ENCODE measurements at regions not wholly inside any gene's neighbourhood (a gene's known extent, or its start where the extent isn't known, plus 50 kb on each side); places are given as distances from the start of the nearest gene placed in this dataset.
A peak's percentile ranks its signal among the peaks of the same experiment; 100 is the strongest.

DNA sequence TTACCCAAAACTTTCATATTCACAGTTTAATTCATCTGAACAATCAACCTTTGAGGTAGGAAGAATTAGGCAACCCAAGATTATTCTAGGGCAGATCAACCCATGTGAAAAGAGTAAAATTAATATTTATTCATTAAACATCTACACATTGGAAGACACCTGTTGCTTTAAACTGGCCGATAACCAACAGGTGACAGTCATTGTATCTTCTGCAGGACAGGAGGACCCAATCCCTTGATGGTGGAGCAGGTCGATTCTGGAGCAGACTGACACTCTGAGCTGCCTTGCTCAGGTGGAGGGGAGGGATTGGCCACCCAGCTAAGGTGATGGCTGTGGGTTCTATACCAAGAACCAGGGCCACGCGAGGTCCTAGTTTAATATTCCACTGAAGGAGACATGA lies 230.3 kb downstream of the OSR1 start:
- TF ChIP-seq CTCF (IDR thresholded peaks at IDR 0.05; ENCODE audit: low read depth, low read length): no peak
- H3K4me3 ChIP-seq (ENCODE audit: low read depth, low read length): no peak overlapping the region

DNA sequence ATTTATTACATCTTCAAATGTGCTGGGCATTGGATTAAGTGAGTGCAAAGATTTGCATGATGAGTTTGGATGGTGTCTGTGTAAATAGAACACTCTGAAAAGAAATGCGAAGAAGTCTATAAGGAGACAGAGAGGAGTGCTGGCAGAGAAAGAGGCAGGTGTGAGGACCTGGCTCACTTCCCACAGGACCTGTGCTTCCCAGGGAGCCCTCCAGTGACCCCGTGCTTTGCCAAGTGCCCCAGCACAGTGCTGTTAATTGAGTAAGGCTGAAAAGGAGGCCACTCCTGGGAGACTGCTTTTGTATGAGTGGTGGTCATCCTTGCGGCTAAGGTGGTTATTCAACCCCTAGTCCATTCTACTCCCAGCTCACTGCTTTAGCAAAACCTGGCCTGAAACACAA lies 230.8 kb downstream of the OSR1 start:
- TF ChIP-seq CTCF (IDR thresholded peaks at IDR 0.05; ENCODE audit: low read depth, low read length): no peak
- H3K4me3 ChIP-seq (ENCODE audit: low read depth, low read length): no peak overlapping the region

DNA sequence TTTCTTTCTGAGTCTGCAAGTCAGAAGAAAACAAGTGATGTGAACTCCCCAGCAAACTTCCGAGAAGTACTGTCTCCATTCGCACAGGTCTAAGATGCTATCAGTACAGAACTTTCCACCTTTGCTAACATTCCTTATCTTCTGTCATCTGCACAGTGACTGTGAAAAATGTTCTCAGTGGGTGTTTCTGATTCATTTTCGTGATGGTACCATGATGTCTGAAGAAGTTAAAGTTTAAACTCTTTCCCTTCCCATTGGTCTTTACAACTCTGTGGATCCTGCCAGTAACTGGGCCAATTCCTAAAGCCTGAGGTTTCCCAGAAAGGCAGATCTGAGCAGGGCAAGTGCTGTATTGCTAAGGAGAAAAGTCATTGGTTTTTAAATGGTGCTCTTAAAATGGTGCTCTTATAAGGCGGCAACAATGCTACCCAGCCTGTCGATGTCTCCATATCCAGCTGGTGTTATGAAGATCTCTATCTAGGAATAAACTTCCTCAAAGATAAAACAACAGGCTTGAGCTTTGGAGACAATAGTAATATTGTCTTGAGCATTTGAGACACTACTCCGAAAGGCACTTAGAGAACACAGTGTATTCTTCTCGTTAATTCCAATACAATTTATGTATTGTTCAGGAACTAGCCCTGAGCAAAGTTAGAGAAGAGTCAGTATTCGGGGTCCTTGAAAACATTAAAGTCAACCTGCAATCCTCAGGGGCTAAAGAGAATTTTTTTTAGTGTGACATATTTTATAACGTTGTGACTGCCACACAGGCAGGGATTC lies 232.3 kb downstream of the OSR1 start:
- no peak overlapping the region for H3K4me3 ChIP-seq (ENCODE audit: low read depth, low read length)
- no peak for TF ChIP-seq CTCF (IDR thresholded peaks at IDR 0.05; ENCODE audit: low read depth, low read length)

DNA sequence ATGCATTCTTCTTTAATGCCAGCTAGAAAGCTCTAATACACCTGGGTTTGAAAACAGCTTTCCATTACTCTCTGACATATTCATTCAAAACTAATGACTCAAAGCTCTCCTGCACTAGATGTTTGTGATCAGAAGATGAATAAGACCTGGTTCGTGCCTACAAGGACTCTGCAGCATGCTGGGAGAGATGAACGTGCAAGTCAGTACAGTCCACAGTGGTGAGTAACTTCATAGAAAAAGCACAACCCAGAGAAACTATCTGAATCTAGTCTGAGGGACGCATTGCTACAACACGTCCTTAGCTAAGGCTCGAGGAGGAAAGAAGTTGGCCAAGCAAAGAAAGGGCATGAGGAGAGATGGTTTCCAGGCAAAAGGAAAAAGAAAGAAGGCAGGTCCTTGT lies 234.3 kb downstream of the OSR1 start:
- H3K4me3 ChIP-seq (ENCODE audit: low read depth, low read length): no peak overlapping the region
- TF ChIP-seq CTCF (IDR thresholded peaks at IDR 0.05; ENCODE audit: low read depth, low read length): no peak

GRCh38 chr2:19123556-19123955 lies 234.9 kb downstream of the OSR1 start:
- no peak for TF ChIP-seq CTCF (IDR thresholded peaks at IDR 0.05; ENCODE audit: low read depth, low read length)
- no peak overlapping the region for H3K4me3 ChIP-seq (ENCODE audit: low read depth, low read length)

- no peak overlapping the region for H3K4me3 ChIP-seq (ENCODE audit: low read depth, low read length)
- no peak for TF ChIP-seq CTCF (IDR thresholded peaks at IDR 0.05; ENCODE audit: low read depth, low read length)
Measured at GRCh38 chr2:19122220-19122619, 236.2 kb downstream of the OSR1 start.

DNA sequence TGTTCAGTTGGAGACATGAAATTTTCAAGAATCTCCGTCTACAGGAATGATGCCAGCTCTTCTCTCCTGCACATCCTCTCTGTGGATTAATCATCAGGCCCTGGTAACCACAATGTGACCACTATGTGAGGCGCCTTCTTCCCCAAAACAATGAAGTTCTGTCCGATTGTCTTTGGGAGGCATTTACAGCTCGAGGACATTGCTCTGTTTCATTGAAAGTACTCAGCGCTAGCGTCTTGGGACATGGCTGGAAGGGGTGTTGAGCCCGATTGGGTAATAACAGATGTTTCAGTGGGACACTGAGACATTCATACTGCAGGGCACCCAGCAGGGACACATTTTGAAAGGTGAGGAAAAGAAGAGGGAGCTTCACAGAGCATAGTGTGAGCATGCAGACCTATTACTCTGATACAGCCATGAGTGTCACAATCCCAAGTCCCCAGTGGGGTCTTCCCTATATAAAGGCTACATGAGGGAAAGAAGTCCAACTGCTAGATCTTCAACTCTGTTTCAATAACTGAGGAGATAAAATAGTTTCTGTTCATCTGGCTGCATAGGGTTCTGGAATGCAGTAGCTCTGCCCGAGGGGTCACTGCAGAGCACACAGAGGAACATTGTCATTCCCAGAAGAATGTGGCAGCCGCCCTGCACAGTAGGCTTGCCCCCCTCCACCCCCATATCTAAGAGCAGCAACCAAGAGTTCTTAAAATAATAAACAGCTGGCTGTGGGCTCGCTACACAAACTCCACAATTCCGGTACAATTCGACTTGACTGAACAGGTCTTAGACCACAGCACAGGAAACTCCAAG lies 237.3 kb downstream of the OSR1 start:
- peak overlapping the region; percentile 24 for H3K4me3 ChIP-seq (ENCODE audit: low read depth, low read length)
- no peak for TF ChIP-seq CTCF (IDR thresholded peaks at IDR 0.05; ENCODE audit: low read depth, low read length)
